WTC11 (cell line): ENCODE measurements at regions not wholly inside any gene's neighbourhood (a gene's known extent, or its start where the extent isn't known, plus 50 kb on each side); places are given as distances from the start of the nearest gene placed in this dataset.

Source experiments
- ATF1 ChIP-seq: sonication (generic); formaldehyde crosslinking; IDR thresholded peaks from 2 replicates; pipeline ENCODE4 v1.8.1; 2023; ENCODE audit warnings: mild to moderate bottlenecking, moderate library complexity, missing genetic modification reagents
- NFYB ChIP-seq: sonication (generic); formaldehyde crosslinking; conservative IDR thresholded peaks from 2 replicates; pipeline ENCODE4 v1.8.0; 2022; ENCODE audit warnings: low read depth, missing genetic modification reagents
- SP1 ChIP-seq: sonication (generic); formaldehyde crosslinking; conservative IDR thresholded peaks from 2 replicates; pipeline ENCODE4 v1.8.1; 2022; ENCODE audit warnings: missing genetic modification reagents
- USF1 ChIP-seq: sonication (generic); formaldehyde crosslinking; IDR thresholded peaks from 2 replicates; pipeline ENCODE4 v1.8.0; 2022; ENCODE audit warnings: mild to moderate bottlenecking, missing genetic modification reagents
- TF ChIP-seq, protein P1 (sequence below): fragments of 200-600 bp; IDR thresholded peaks from 2 replicates; pipeline ENCODE4 v1.8.0; 2022; ENCODE audit warnings: antibody characterized with exemption
- TF ChIP-seq, protein P2 (sequence below): fragments of 250-450 bp; sonication (Bioruptor Pico); IDR thresholded peaks from 2 replicates; pipeline ENCODE4 v1.9.0; 2021; ENCODE audit warnings: mild to moderate bottlenecking, borderline replicate concordance
- TF ChIP-seq, protein P3 (sequence below): sonication (generic); formaldehyde crosslinking; conservative IDR thresholded peaks from 2 replicates; pipeline ENCODE4 v1.8.1; 2023; ENCODE audit warnings: mild to moderate bottlenecking, low read depth, missing genetic modification reagents, moderate library complexity
- TF ChIP-seq, protein P4 (sequence below): sonication (generic); formaldehyde crosslinking; IDR thresholded peaks from 2 replicates; pipeline ENCODE4 v1.8.0; 2022; ENCODE audit warnings: mild to moderate bottlenecking, missing genetic modification reagents

- TF ChIP-seq, protein P1, sequence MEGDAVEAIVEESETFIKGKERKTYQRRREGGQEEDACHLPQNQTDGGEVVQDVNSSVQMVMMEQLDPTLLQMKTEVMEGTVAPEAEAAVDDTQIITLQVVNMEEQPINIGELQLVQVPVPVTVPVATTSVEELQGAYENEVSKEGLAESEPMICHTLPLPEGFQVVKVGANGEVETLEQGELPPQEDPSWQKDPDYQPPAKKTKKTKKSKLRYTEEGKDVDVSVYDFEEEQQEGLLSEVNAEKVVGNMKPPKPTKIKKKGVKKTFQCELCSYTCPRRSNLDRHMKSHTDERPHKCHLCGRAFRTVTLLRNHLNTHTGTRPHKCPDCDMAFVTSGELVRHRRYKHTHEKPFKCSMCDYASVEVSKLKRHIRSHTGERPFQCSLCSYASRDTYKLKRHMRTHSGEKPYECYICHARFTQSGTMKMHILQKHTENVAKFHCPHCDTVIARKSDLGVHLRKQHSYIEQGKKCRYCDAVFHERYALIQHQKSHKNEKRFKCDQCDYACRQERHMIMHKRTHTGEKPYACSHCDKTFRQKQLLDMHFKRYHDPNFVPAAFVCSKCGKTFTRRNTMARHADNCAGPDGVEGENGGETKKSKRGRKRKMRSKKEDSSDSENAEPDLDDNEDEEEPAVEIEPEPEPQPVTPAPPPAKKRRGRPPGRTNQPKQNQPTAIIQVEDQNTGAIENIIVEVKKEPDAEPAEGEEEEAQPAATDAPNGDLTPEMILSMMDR: no peak
- TF ChIP-seq NFYB (CRISPR knock-in tag): no peak
- TF ChIP-seq, protein P2, sequence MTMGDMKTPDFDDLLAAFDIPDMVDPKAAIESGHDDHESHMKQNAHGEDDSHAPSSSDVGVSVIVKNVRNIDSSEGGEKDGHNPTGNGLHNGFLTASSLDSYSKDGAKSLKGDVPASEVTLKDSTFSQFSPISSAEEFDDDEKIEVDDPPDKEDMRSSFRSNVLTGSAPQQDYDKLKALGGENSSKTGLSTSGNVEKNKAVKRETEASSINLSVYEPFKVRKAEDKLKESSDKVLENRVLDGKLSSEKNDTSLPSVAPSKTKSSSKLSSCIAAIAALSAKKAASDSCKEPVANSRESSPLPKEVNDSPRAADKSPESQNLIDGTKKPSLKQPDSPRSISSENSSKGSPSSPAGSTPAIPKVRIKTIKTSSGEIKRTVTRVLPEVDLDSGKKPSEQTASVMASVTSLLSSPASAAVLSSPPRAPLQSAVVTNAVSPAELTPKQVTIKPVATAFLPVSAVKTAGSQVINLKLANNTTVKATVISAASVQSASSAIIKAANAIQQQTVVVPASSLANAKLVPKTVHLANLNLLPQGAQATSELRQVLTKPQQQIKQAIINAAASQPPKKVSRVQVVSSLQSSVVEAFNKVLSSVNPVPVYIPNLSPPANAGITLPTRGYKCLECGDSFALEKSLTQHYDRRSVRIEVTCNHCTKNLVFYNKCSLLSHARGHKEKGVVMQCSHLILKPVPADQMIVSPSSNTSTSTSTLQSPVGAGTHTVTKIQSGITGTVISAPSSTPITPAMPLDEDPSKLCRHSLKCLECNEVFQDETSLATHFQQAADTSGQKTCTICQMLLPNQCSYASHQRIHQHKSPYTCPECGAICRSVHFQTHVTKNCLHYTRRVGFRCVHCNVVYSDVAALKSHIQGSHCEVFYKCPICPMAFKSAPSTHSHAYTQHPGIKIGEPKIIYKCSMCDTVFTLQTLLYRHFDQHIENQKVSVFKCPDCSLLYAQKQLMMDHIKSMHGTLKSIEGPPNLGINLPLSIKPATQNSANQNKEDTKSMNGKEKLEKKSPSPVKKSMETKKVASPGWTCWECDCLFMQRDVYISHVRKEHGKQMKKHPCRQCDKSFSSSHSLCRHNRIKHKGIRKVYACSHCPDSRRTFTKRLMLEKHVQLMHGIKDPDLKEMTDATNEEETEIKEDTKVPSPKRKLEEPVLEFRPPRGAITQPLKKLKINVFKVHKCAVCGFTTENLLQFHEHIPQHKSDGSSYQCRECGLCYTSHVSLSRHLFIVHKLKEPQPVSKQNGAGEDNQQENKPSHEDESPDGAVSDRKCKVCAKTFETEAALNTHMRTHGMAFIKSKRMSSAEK (CRISPR knock-in tag): no peak
- no peak for TF ChIP-seq ATF1 (CRISPR knock-in tag)
- TF ChIP-seq, protein P3, sequence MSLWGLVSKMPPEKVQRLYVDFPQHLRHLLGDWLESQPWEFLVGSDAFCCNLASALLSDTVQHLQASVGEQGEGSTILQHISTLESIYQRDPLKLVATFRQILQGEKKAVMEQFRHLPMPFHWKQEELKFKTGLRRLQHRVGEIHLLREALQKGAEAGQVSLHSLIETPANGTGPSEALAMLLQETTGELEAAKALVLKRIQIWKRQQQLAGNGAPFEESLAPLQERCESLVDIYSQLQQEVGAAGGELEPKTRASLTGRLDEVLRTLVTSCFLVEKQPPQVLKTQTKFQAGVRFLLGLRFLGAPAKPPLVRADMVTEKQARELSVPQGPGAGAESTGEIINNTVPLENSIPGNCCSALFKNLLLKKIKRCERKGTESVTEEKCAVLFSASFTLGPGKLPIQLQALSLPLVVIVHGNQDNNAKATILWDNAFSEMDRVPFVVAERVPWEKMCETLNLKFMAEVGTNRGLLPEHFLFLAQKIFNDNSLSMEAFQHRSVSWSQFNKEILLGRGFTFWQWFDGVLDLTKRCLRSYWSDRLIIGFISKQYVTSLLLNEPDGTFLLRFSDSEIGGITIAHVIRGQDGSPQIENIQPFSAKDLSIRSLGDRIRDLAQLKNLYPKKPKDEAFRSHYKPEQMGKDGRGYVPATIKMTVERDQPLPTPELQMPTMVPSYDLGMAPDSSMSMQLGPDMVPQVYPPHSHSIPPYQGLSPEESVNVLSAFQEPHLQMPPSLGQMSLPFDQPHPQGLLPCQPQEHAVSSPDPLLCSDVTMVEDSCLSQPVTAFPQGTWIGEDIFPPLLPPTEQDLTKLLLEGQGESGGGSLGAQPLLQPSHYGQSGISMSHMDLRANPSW (CRISPR knock-in tag): no peak
- TF ChIP-seq SP1 (CRISPR knock-in tag): no peak
- TF ChIP-seq, protein P4, sequence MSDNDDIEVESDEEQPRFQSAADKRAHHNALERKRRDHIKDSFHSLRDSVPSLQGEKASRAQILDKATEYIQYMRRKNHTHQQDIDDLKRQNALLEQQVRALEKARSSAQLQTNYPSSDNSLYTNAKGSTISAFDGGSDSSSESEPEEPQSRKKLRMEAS (CRISPR knock-in tag): no peak
- TF ChIP-seq USF1 (CRISPR knock-in tag): no peak
These were observed 137.3 kb upstream of the PITX1 start for GRCh38 chr5:135171336-135171735.
